Activated naive CD4-positive, alpha-beta T cell treated with anti-CD3 and anti-CD28 coated beads, Interleukin-2, amount 10 ng/mL, durations not matched to agents 7 days and 5 days (primary cell): ENCODE measurements at regions not wholly inside any gene's neighbourhood (a gene's known extent, or its start where the extent isn't known, plus 50 kb on each side); places are given as distances from the start of the nearest gene placed in this dataset.
"Not testable (repeated sequence)": the region's sequence is repeated elsewhere in the genome, so short reads cannot be mapped to it uniquely, and the experiment has no call there.

Source experiments
- CTCF ChIA-PET: fragments of 350-600 bp; sonication (Branson Sonifier 250); formaldehyde crosslinking; loops from one replicate; lab custom pipeline; 2021; ENCODE audit warnings: antibody characterized with exemption; lab: Charles Lee
- DNase-seq: peaks from one replicate; pipeline ENCODE4 v3.0.0-alpha.2; 2020
- H3K27ac Mint-ChIP-seq: one replicate; pipeline ENCODE4 v1.8.0; 2021; ENCODE audit warnings: mild to moderate bottlenecking, moderate library complexity, mixed read lengths
- H3K27me3 Mint-ChIP-seq: one replicate; pipeline ENCODE4 v1.8.0; 2021; ENCODE audit warnings: mild to moderate bottlenecking, mixed read lengths
- H3K36me3 Mint-ChIP-seq: one replicate; pipeline ENCODE4 v1.8.0; 2021; ENCODE audit warnings: mixed read lengths
- H3K4me1 Mint-ChIP-seq: one replicate; pipeline ENCODE4 v1.8.0; 2021; ENCODE audit warnings: mixed read lengths
- H3K4me3 Mint-ChIP-seq: one replicate; pipeline ENCODE4 v1.8.0; 2021; ENCODE audit warnings: mild to moderate bottlenecking, moderate library complexity, mixed read lengths
- H3K9me3 Mint-ChIP-seq: one replicate; pipeline ENCODE4 v1.8.0; 2021; ENCODE audit warnings: mixed read lengths

- CTCF ChIA-PET: no interaction called here
- no peak overlapping the region for H3K4me3 Mint-ChIP-seq
- DNase-seq: no peak
- H3K27me3 Mint-ChIP-seq: no peaks in the 10 kb centered on the region
- H3K9me3 Mint-ChIP-seq: no peaks in the 10 kb centered on the region
- H3K27ac Mint-ChIP-seq: no peak overlapping the region
- no peaks in the 10 kb centered on the region for H3K36me3 Mint-ChIP-seq
- no peaks in the 10 kb centered on the region for H3K4me1 Mint-ChIP-seq
These were observed 135.2 kb upstream of the CPHXL start for GRCh38 chr16:75861311-75862097.

DNA sequence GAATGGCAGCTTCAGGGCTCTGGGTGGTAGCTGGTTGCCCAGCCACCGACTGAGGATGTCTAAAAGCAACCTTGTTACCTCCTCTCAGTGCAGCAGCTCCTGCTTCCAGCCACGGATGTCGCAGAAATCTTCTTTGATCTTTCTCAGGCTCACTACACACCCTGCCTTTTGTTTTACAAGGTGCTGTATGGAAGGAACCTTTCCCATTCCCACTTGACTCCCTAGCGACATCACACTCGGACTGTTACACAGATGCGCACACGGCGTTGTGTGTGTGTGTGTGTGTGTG is 135.8 kb upstream of the CPHXL start:
- H3K27me3 Mint-ChIP-seq: no peaks in the 10 kb centered on the region
- no peak overlapping the region for H3K4me3 Mint-ChIP-seq
- no peaks in the 10 kb centered on the region for H3K9me3 Mint-ChIP-seq
- no peaks in the 10 kb centered on the region for H3K36me3 Mint-ChIP-seq
- H3K27ac Mint-ChIP-seq: no peak overlapping the region
- no peak for DNase-seq
- CTCF ChIA-PET: no interaction called here
- no peaks in the 10 kb centered on the region for H3K4me1 Mint-ChIP-seq

DNA sequence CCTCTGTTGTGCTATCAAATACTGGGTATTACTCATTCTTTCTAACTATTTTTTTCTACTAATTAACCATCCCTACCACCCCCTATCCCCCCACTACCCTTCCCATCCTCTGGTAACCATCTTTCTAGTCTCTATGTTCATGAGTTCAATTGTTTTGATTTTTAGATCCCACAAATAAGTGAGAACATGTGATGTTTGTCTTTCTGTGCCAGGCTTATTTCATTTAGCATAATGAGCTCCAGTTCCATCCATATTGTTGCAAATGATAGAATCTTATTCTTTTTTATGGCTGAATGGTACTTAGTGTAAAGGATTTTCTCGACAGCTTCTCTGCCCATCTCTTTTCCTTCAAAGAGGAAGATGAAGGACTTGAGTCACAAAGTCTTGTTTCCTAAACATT is 138.0 kb upstream of the CPHXL start:
- Mint-ChIP-seq H3K4me3 (no peak overlapping the region), H3K4me1 (no peaks in the 10 kb centered on the region), H3K27ac (no peak overlapping the region), H3K27me3 (no peaks in the 10 kb centered on the region), H3K36me3 (no peaks in the 10 kb centered on the region), H3K9me3 (no peaks in the 10 kb centered on the region)
- no peak for DNase-seq
- CTCF ChIA-PET: no interaction called here

GRCh38 chr16:75865736-75866135 is 139.4 kb upstream of the CPHXL start:
- no peak for DNase-seq
- CTCF ChIA-PET: no interaction called here
- no peak overlapping the region for H3K27ac Mint-ChIP-seq
- no peaks in the 10 kb centered on the region for H3K9me3 Mint-ChIP-seq
- H3K4me3 Mint-ChIP-seq: no peak overlapping the region
- no peaks in the 10 kb centered on the region for H3K27me3 Mint-ChIP-seq
- H3K4me1 Mint-ChIP-seq: no peaks in the 10 kb centered on the region
- no peaks in the 10 kb centered on the region for H3K36me3 Mint-ChIP-seq

DNA sequence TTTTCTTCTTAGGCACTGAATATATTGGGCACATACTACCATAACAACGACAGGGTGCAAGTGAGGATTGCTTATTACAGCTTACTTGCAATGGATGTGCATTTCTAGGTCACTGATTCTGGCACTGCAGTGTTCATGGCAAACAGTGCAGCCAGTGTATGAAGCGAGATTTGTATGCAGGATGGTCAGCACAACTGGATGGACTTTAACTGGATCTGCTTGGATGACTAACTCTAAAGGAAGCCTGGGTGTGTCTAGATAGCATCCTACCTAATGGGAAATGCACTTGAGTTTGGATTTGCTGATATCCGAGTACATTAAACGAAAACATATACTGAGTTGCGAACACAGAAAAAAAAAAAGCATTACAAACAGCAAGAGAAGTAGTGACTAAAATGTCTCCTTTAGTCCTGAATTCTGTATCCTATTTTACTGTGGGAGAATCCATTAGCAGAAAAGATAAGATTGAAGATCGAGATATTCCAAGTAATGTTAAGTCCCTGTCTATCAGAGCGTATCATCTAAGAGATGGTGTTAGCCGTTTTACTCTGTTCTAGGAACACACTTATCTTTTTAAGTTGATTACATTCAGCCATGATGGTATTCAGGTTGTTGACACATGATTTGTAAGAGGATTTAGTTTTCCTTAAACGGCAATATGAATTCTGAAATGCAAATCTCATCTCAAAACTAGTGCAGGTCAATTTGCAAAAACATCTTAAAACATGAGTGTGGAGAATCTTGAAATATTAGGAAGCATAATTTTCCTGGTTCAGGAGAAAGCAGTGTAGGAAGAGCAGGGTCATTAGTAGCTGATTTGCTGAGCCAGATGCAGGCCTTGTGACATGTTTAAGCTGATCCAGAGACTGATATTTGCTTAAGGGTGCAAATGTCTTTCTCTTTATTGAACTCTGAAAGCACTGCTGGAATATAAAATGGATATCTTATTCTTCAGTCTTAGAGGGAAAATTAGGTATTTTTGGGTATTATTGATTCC is 142.6 kb upstream of the CPHXL start:
- CTCF ChIA-PET: no interaction called here
- H3K9me3 Mint-ChIP-seq: no peaks in the 10 kb centered on the region
- H3K4me1 Mint-ChIP-seq: no peaks in the 10 kb centered on the region
- no peak for DNase-seq
- no peak overlapping the region for H3K27ac Mint-ChIP-seq
- H3K27me3 Mint-ChIP-seq: no peaks in the 10 kb centered on the region
- H3K4me3 Mint-ChIP-seq: no peak overlapping the region
- H3K36me3 Mint-ChIP-seq: no peaks in the 10 kb centered on the region

DNA sequence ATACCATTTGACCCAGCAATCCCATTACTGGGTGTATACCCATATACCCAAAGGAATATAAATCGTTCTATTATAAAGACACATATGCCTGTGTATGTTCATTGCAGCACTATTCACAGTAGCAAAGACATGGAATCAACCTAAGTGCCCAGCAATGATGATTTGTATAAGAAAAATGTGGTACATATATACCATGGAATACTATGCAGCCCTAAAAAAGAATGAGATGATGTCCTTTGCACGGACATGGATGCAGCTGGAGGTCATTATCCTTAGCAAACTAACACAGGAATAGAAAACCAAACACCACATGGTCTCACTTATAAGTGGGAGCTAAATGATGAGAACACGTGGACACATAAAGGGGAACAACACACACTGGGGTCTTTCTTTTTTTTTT is 155.0 kb upstream of the CPHXL start:
- H3K9me3 Mint-ChIP-seq, H3K4me3 Mint-ChIP-seq, H3K27ac Mint-ChIP-seq, CTCF ChIA-PET, H3K27me3 Mint-ChIP-seq, H3K4me1 Mint-ChIP-seq, DNase-seq, H3K36me3 Mint-ChIP-seq: not testable (repeated sequence)

GRCh38 chr16:75899163-75899562 is 172.9 kb upstream of the CPHXL start:
- Mint-ChIP-seq H3K4me1 (no peaks in the 10 kb centered on the region), H3K4me3 (no peak overlapping the region), H3K9me3 (no peaks in the 10 kb centered on the region), H3K27ac (no peak overlapping the region), H3K27me3 (no peaks in the 10 kb centered on the region), H3K36me3 (no peaks in the 10 kb centered on the region)
- CTCF ChIA-PET: no interaction called here
- DNase-seq: no peak

- Mint-ChIP-seq H3K27ac (no peak overlapping the region), H3K4me3 (no peak overlapping the region), H3K4me1 (no peaks in the 10 kb centered on the region), H3K27me3 (no peaks in the 10 kb centered on the region), H3K9me3 (no peaks in the 10 kb centered on the region), H3K36me3 (no peaks in the 10 kb centered on the region)
- no peak for DNase-seq
- CTCF ChIA-PET: no interaction called here
These were observed 182.2 kb upstream of the CPHXL start for GRCh38 chr16:75908331-75909117.

- H3K27ac Mint-ChIP-seq: no peak overlapping the region
- H3K4me1 Mint-ChIP-seq: no peaks in the 10 kb centered on the region
- H3K9me3 Mint-ChIP-seq: no peaks in the 10 kb centered on the region
- CTCF ChIA-PET: no interaction called here
- DNase-seq: no peak
- no peak overlapping the region for H3K4me3 Mint-ChIP-seq
- no peaks in the 10 kb centered on the region for H3K36me3 Mint-ChIP-seq
- H3K27me3 Mint-ChIP-seq: no peaks in the 10 kb centered on the region
These were observed 183.5 kb upstream of the CPHXL start for GRCh38 chr16:75909746-75910145.

GRCh38 chr16:75911896-75912295 is 185.6 kb upstream of the CPHXL start:
- CTCF ChIA-PET: no interaction called here
- no peaks in the 10 kb centered on the region for H3K4me1 Mint-ChIP-seq
- H3K36me3 Mint-ChIP-seq: no peaks in the 10 kb centered on the region
- no peak overlapping the region for H3K4me3 Mint-ChIP-seq
- H3K9me3 Mint-ChIP-seq: no peaks in the 10 kb centered on the region
- no peaks in the 10 kb centered on the region for H3K27me3 Mint-ChIP-seq
- DNase-seq: no peak
- H3K27ac Mint-ChIP-seq: no peak overlapping the region

DNA sequence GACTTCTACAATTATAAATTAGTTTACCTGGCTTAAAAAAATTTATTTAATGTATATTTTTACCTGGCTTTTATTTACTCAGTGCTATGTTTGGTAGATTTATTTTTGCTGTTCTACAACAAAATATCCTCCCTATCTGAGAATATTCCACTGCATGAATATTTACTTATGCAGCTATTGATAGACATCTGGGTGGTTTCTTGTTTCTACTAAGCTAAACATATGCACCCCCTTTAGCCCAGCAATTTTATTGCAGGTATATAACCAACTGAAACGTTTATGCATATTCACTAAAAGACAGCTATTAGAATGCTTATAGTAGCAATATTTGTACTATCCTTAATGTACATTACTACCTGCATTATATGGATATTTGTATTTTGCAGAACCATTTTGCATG is 187.7 kb upstream of the CPHXL start:
- H3K27ac Mint-ChIP-seq: no peak overlapping the region
- H3K36me3 Mint-ChIP-seq: no peaks in the 10 kb centered on the region
- H3K4me3 Mint-ChIP-seq: no peak overlapping the region
- CTCF ChIA-PET: no interaction called here
- no peaks in the 10 kb centered on the region for H3K27me3 Mint-ChIP-seq
- no peak for DNase-seq
- no peaks in the 10 kb centered on the region for H3K9me3 Mint-ChIP-seq
- no peaks in the 10 kb centered on the region for H3K4me1 Mint-ChIP-seq

- no peak overlapping the region for H3K4me3 Mint-ChIP-seq
- no peaks in the 10 kb centered on the region for H3K27me3 Mint-ChIP-seq
- CTCF ChIA-PET: no interaction called here
- H3K27ac Mint-ChIP-seq: no peak overlapping the region
- H3K36me3 Mint-ChIP-seq: no peaks in the 10 kb centered on the region
- no peaks in the 10 kb centered on the region for H3K9me3 Mint-ChIP-seq
- no peaks in the 10 kb centered on the region for H3K4me1 Mint-ChIP-seq
- no peak for DNase-seq
These were observed 190.2 kb upstream of the CPHXL start for GRCh38 chr16:75916451-75916850.

DNA sequence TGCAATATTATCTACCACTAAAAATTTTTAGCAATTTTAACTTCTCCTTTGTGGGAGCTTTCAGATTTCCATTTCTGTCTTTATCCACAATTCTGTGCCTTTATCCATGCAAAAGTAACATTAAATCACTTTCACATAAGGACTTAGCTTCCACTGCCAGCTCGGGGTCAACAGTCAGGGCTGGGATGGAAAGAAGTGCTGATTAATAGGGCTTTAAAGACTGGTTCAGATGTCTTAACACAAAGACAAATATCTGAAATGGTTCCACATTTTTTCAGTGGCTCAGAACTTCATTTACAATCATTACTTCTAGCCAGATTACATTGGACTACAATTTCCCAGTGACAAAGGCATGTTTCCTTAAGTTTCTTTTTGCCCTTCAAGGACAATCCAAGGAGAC is 191.8 kb upstream of the CPHXL start:
- CTCF ChIA-PET: no interaction called here
- no peak overlapping the region for H3K4me3 Mint-ChIP-seq
- no peaks in the 10 kb centered on the region for H3K4me1 Mint-ChIP-seq
- H3K27ac Mint-ChIP-seq: no peak overlapping the region
- no peaks in the 10 kb centered on the region for H3K27me3 Mint-ChIP-seq
- no peaks in the 10 kb centered on the region for H3K9me3 Mint-ChIP-seq
- no peaks in the 10 kb centered on the region for H3K36me3 Mint-ChIP-seq
- DNase-seq: no peak

GRCh38 chr16:75919664-75920063 is 193.4 kb upstream of the CPHXL start:
- H3K27me3 Mint-ChIP-seq: no peaks in the 10 kb centered on the region
- no peaks in the 10 kb centered on the region for H3K9me3 Mint-ChIP-seq
- CTCF ChIA-PET: no interaction called here
- H3K36me3 Mint-ChIP-seq: no peaks in the 10 kb centered on the region
- no peak overlapping the region for H3K27ac Mint-ChIP-seq
- DNase-seq: no peak
- no peak overlapping the region for H3K4me3 Mint-ChIP-seq
- H3K4me1 Mint-ChIP-seq: no peaks in the 10 kb centered on the region
